H1 (cell line): ENCODE measurements at regions not wholly inside any gene's neighbourhood (a gene's known extent, or its start where the extent isn't known, plus 50 kb on each side); places are given as distances from the start of the nearest gene placed in this dataset.

Source experiments
- CTCF ChIA-PET: fragments of 300-600 bp; sonication (Branson Sonifier 250); formaldehyde crosslinking; loops from one replicate; lab custom pipeline; 2021; ENCODE audit not compliant: partially characterized antibody; lab: Charles Lee
- POLR2A ChIA-PET: fragments of 300-600 bp; sonication (Branson Sonifier 250); formaldehyde crosslinking; loops from one replicate; lab custom pipeline; 2021; ENCODE audit warnings: inconsistent platforms; ENCODE audit not compliant: partially characterized antibody; lab: Charles Lee
- DNase-seq, 2 experiments: peaks; one replicate each; pipeline versions ENCODE4 v3.0.0 to v3.0.0-alpha.2; 2010 to 2022; ENCODE audit warnings: low spot score in 2 of 2, low read depth in 1 of 2, mixed read lengths in 1 of 2
- FAIRE-seq: peaks from 2 replicates; lab custom pipeline; 2011; peaks lifted over from hg19 to GRCh38; lab: Jason Lieb, UNC
- H2AFZ ChIP-seq: 2 replicates; pipeline ENCODE4 v1.8.1; 2012; ENCODE audit warnings: low read length, inconsistent platforms
- H2AK5ac ChIP-seq: 2 replicates; pipeline ENCODE4 v1.6.1; 2013; ENCODE audit warnings: low read depth, low read length
- H2BK120ac ChIP-seq: replicated peaks from 2 replicates; pipeline ENCODE3; 2013; ENCODE audit warnings: low read depth, low read length, inconsistent platforms
- H2BK12ac ChIP-seq: 2 replicates; pipeline ENCODE4 v1.6.1; 2013; ENCODE audit warnings: low read depth, low read length
- H2BK15ac ChIP-seq: 2 replicates; pipeline ENCODE4 v1.6.1; 2013; ENCODE audit warnings: low read length
- H2BK20ac ChIP-seq: 2 replicates; pipeline ENCODE4 v1.6.1; 2013; ENCODE audit warnings: low read length
- H2BK5ac ChIP-seq: 2 replicates; pipeline ENCODE4 v1.6.1; 2013; ENCODE audit warnings: low read depth, low read length
- H3K14ac ChIP-seq: 2 replicates; pipeline ENCODE4 v1.6.1; 2013; ENCODE audit warnings: inconsistent platforms; ENCODE audit not compliant: insufficient read length
- H3K18ac ChIP-seq: 2 replicates; pipeline ENCODE4 v1.6.1; 2013; ENCODE audit warnings: low read length; ENCODE audit errors: extremely low read depth
- H3K23ac ChIP-seq: 2 replicates; pipeline ENCODE4 v1.6.1; 2013; ENCODE audit warnings: inconsistent platforms; ENCODE audit not compliant: insufficient read length
- H3K23me2 ChIP-seq: 2 replicates; pipeline ENCODE4 v1.6.1; 2013; ENCODE audit warnings: low read depth, low read length
- H3K27ac ChIP-seq: 2 replicates; pipeline ENCODE4 v1.6.1; 2011; ENCODE audit warnings: low read depth, low read length, inconsistent platforms
- H3K27me3 ChIP-seq, 4 experiments: replicated peaks in 1 of 4; 1 replicate in 1 of 4; 2 replicates in 3 of 4; pipeline versions ENCODE4 v1.6.1 to v1.8.1; 2011 to 2013; ENCODE audit warnings: low read length in 3 of 4, mild to moderate bottlenecking in 3 of 4, inconsistent platforms in 2 of 4, mixed read lengths in 2 of 4, moderate library complexity in 1 of 4; ENCODE audit not compliant: control insufficient read depth in 3 of 4, insufficient read depth in 3 of 4; ENCODE audit errors: extremely low read depth in 1 of 4
- H3K36me3 ChIP-seq, 4 experiments: 2 replicates each; pipeline versions ENCODE4 v1.6.1 to v1.8.1; 2011 to 2013; ENCODE audit warnings: mild to moderate bottlenecking in 4 of 4, low read length in 3 of 4, moderate library complexity in 2 of 4, control low read depth in 1 of 4, inconsistent platforms in 1 of 4; ENCODE audit not compliant: insufficient read depth in 4 of 4, control insufficient read depth in 2 of 4
- H3K4ac ChIP-seq: replicated peaks from 2 replicates; pipeline ENCODE3; 2013; ENCODE audit warnings: low read length, low read depth, mixed read lengths, inconsistent platforms; ENCODE audit not compliant: insufficient read length
- H3K4me1 ChIP-seq, 4 experiments: replicated peaks in 1 of 4; 1 replicate in 1 of 4; 2 replicates in 3 of 4; pipeline versions ENCODE4 v1.6.1 to v1.8.1; 2011 to 2013; ENCODE audit warnings: low read length in 3 of 4, inconsistent platforms in 2 of 4, mixed read lengths in 1 of 4; ENCODE audit not compliant: insufficient read depth in 4 of 4, control insufficient read depth in 3 of 4
- H3K4me2 ChIP-seq, 2 experiments: 2 replicates each; pipeline versions ENCODE4 v1.6.1 to v1.8.1; 2011 to 2013; ENCODE audit warnings: low read depth in 2 of 2, low read length in 2 of 2, control low read depth in 1 of 2, inconsistent platforms in 1 of 2, mild to moderate bottlenecking in 1 of 2; ENCODE audit not compliant: insufficient read depth in 1 of 2
- H3K4me3 ChIP-seq, 4 experiments: fragments of 200-600, 300-600 bp in 1 of 4; sonication (generic), shearing (Covaris generic), sonication (Bioruptor Twin) in 1 of 4; 2 replicates each; pipeline versions ENCODE4 v1.5.1 to v1.8.1; 2011 to 2016; ENCODE audit warnings: low read length in 4 of 4, low read depth in 3 of 4, control low read depth in 2 of 4, inconsistent platforms in 2 of 4, mild to moderate bottlenecking in 2 of 4, mixed read lengths in 1 of 4, moderate library complexity in 1 of 4; ENCODE audit not compliant: insufficient read depth in 2 of 4; ENCODE audit errors: extremely low read depth in 1 of 4
- H3K56ac ChIP-seq: replicated peaks from 2 replicates; pipeline ENCODE3; 2013; ENCODE audit warnings: low read depth, mild to moderate bottlenecking, mixed read lengths, low read length, inconsistent platforms; ENCODE audit not compliant: insufficient read length
- H3K79me1 ChIP-seq: 2 replicates; pipeline ENCODE4 v1.6.1; 2013; ENCODE audit warnings: low read depth, low read length, control low read depth
- H3K79me2 ChIP-seq, 2 experiments: 2 replicates each; pipeline versions ENCODE4 v1.6.1 to v1.8.1; 2012 to 2013; ENCODE audit warnings: low read length in 2 of 2, mild to moderate bottlenecking in 2 of 2, inconsistent platforms in 1 of 2; ENCODE audit not compliant: insufficient read depth in 2 of 2, control insufficient read depth in 1 of 2
- H3K9ac ChIP-seq, 4 experiments: replicated peaks in 1 of 4; 1 replicate in 1 of 4; 2 replicates in 3 of 4; pipeline versions ENCODE4 v1.6.1 to v1.8.1; 2011 to 2013; ENCODE audit warnings: low read depth in 3 of 4, low read length in 3 of 4, control low read depth in 2 of 4, mild to moderate bottlenecking in 2 of 4, moderate library complexity in 2 of 4, inconsistent platforms in 1 of 4; ENCODE audit errors: extremely low read depth in 1 of 4
- H3K9me3 ChIP-seq, 2 experiments: 2 replicates each; pipeline versions ENCODE4 v1.6.1 to v1.8.1; 2012 to 2013; ENCODE audit warnings: mild to moderate bottlenecking in 2 of 2, moderate library complexity in 2 of 2, control low read depth in 1 of 2, inconsistent platforms in 1 of 2, low read depth in 1 of 2, low read length in 1 of 2, mixed read lengths in 1 of 2; ENCODE audit not compliant: insufficient read depth in 2 of 2
- H4K20me1 ChIP-seq, 2 experiments: replicated peaks in 1 of 2; 2 replicates each; pipeline versions ENCODE3 to v1.8.1; 2011 to 2013; ENCODE audit warnings: inconsistent platforms in 2 of 2, low read length in 2 of 2, mild to moderate bottlenecking in 1 of 2; ENCODE audit not compliant: insufficient read depth in 2 of 2, control insufficient read depth in 1 of 2
- H4K5ac ChIP-seq: 2 replicates; pipeline ENCODE4 v1.6.1; 2013; ENCODE audit warnings: low read length, low read depth, mixed read lengths, inconsistent platforms; ENCODE audit not compliant: insufficient read length
- H4K8ac ChIP-seq: 2 replicates; pipeline ENCODE4 v1.8.0; 2013; ENCODE audit warnings: mild to moderate bottlenecking, moderate library complexity, low read length, inconsistent platforms; ENCODE audit not compliant: insufficient read depth; ENCODE audit errors: extremely low read depth
- H4K91ac ChIP-seq: replicated peaks from 2 replicates; pipeline ENCODE3; 2013; ENCODE audit warnings: low read length, mixed read lengths, inconsistent platforms; ENCODE audit not compliant: insufficient read length
- EZH2 ChIP-seq: fragments of 200-600 bp; sonication (generic); IDR thresholded peaks from 2 replicates; pipeline ENCODE4 v1.7.1; 2012; ENCODE audit warnings: low read depth, mild to moderate bottlenecking, moderate library complexity, low read length, inconsistent platforms; ENCODE audit not compliant: severe bottlenecking
- PHF8 ChIP-seq: fragments of 200-600 bp; sonication (generic); conservative IDR thresholded peaks from 2 replicates; pipeline ENCODE4 v1.7.1; 2012; ENCODE audit warnings: low read depth, mild to moderate bottlenecking, inconsistent platforms, low read length, moderate library complexity
- POLR2A ChIP-seq, 2 experiments: IDR thresholded peaks; 1 replicate in 1 of 2; 2 replicates in 1 of 2; pipeline ENCODE4 v1.6.1; 2011; ENCODE audit warnings: low read depth in 2 of 2, low read length in 2 of 2, mild to moderate bottlenecking in 2 of 2; ENCODE audit errors: control extremely low read depth in 1 of 2
- SP4 ChIP-seq: IDR thresholded peaks from 2 replicates; pipeline ENCODE4 v1.6.1; 2012; ENCODE audit warnings: low read length, inconsistent platforms
- WGBS, 2 experiments: shearing (Covaris generic) in 1 of 2; methylation state at CpG; one replicate each; pipeline versions ENCODE4 v1.1.6 to v1.1.7; 2013 to 2015; ENCODE audit warnings: low lambda C conversion rate in 2 of 2, mixed read lengths in 2 of 2, inconsistent platforms in 1 of 2, low coverage in 1 of 2, missing lambda C conversion rate in 1 of 2; ENCODE audit not compliant: insufficient replicate concordance in 2 of 2, insufficient coverage in 1 of 2, insufficient read length in 1 of 2; ENCODE audit errors: extremely low coverage in 1 of 2, missing lambda C conversion rate in 1 of 2; 5-methylcytosine and 5-hydroxymethylcytosine counted together

GRCh38 chr2:180872255-180872654 is 108.2 kb upstream of the UBE2E3 start:
- Histone ChIP-seq H3K79me2 (no peaks in the 10 kb centered on the region), H3K27me3 (no peaks in the 10 kb centered on the region), H2AK5ac (no peak overlapping the region), H3K4me2 (no peak overlapping the region), H4K5ac (no peak overlapping the region), H3K56ac (no peak overlapping the region), H2BK5ac (no peak overlapping the region), H2BK20ac (no peak overlapping the region), H3K9ac (no peak overlapping the region), H3K79me1 (no peaks in the 10 kb centered on the region), H3K14ac (no peak overlapping the region), H2BK12ac (no peak overlapping the region), H3K36me3 (no peaks in the 10 kb centered on the region), H4K91ac (no peak overlapping the region), H2AFZ (no peak overlapping the region), H2BK120ac (no peak overlapping the region), H4K8ac (no peak overlapping the region), H3K23ac (no peak overlapping the region), H3K4ac (no peak overlapping the region), H3K4me3 (no peak overlapping the region), H3K4me1 (no peaks in the 10 kb centered on the region), H3K23me2 (no peaks in the 10 kb centered on the region), H4K20me1 (no peaks in the 10 kb centered on the region), H3K18ac (no peak overlapping the region), H3K9me3 (no peaks in the 10 kb centered on the region), H3K27ac (no peak overlapping the region), H2BK15ac (no peak overlapping the region)
- ChIA-PET POLR2A (no interaction called here), CTCF (interaction anchor here (0.7 kb wide), 1 partner anchor 737 kb away, joined by 3 read pairs; no protein-coding TSS in a partner anchor)
- DNase-seq (no peak), FAIRE-seq (no peak)
- 87% methylated on average over 1 of the region's 1 CpG; no CpG with 5 or more reads in 1 of the 2 experiments for WGBS, 2 experiments
- TF ChIP-seq POLR2A (IDR thresholded peaks at IDR 0.05; ENCODE audit: control extremely low read depth in 1 of 2, low read depth in 2 of 2, low read length in 2 of 2) (no peak), EZH2 (no peak), PHF8 (no peak), SP4 (no peak)
